Chondrocyte (in vitro differentiated cells): ENCODE measurements at regions not wholly inside any gene's neighbourhood (a gene's known extent, or its start where the extent isn't known, plus 50 kb on each side); places are given as distances from the start of the nearest gene placed in this dataset.

ENCODE experiments used
- DNase-seq: peaks from one replicate; pipeline ENCODE4 v3.0.0; 2021; ENCODE audit warnings: mixed read lengths, low spot score
- H3K27ac Mint-ChIP-seq: one replicate; pipeline ENCODE4 v1.8.0; 2021; ENCODE audit warnings: mild to moderate bottlenecking, moderate library complexity, mixed read lengths; ENCODE audit not compliant: unreplicated experiment
- H3K27me3 Mint-ChIP-seq: 2 replicates; pipeline ENCODE4 v1.8.0; 2021; ENCODE audit warnings: low read depth, mixed read lengths
- H3K36me3 Mint-ChIP-seq: 2 replicates; pipeline ENCODE4 v1.8.0; 2021; ENCODE audit warnings: low read depth, mixed read lengths
- H3K4me1 Mint-ChIP-seq: 2 replicates; pipeline ENCODE4 v1.8.0; 2021; ENCODE audit warnings: low read depth, mild to moderate bottlenecking, mixed read lengths
- H3K4me3 Mint-ChIP-seq: one replicate; pipeline ENCODE4 v1.8.0; 2021; ENCODE audit warnings: mild to moderate bottlenecking, moderate library complexity, mixed read lengths; ENCODE audit not compliant: unreplicated experiment
- H3K9me3 Mint-ChIP-seq: 2 replicates; pipeline ENCODE4 v1.8.0; 2021; ENCODE audit warnings: low read depth, mixed read lengths
- TF ChIP-seq, protein P1 (sequence below): fragments of 200-600 bp; sonication (generic); IDR thresholded peaks from 2 replicates; pipeline ENCODE4 v1.5.0; 2021; ENCODE audit warnings: antibody characterized with exemption, mild to moderate bottlenecking, moderate library complexity

DNA sequence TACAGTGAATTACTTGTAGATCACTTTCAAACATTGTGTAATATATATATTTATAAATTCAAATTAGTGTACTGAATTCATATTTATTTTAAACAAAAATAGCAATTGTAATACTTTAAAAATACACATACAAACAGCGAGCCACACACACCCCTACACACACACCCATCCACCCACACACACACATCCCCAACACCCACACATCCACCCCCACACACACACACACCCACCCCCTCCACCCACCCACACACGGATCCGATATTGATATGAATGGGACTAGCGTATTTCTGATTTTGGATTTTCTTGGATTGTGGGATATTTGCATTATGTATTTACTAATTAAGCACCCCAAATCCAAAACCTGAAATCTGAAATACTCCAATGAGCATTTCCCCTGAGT, 451.2 kb downstream of the PCDH7 start:
- Mint-ChIP-seq H3K9me3 (no peaks in the 10 kb centered on the region), H3K27me3 (no peaks in the 10 kb centered on the region), H3K4me1 (peaks cover 4% of the 10 kb centered on the region), H3K36me3 (no peaks in the 10 kb centered on the region), H3K27ac (no peak overlapping the region), H3K4me3 (no peak overlapping the region)
- DNase-seq = no peak
- TF ChIP-seq, protein P1, sequence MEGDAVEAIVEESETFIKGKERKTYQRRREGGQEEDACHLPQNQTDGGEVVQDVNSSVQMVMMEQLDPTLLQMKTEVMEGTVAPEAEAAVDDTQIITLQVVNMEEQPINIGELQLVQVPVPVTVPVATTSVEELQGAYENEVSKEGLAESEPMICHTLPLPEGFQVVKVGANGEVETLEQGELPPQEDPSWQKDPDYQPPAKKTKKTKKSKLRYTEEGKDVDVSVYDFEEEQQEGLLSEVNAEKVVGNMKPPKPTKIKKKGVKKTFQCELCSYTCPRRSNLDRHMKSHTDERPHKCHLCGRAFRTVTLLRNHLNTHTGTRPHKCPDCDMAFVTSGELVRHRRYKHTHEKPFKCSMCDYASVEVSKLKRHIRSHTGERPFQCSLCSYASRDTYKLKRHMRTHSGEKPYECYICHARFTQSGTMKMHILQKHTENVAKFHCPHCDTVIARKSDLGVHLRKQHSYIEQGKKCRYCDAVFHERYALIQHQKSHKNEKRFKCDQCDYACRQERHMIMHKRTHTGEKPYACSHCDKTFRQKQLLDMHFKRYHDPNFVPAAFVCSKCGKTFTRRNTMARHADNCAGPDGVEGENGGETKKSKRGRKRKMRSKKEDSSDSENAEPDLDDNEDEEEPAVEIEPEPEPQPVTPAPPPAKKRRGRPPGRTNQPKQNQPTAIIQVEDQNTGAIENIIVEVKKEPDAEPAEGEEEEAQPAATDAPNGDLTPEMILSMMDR = no peak

GRCh38 chr4:31175242-31175910, 455.2 kb downstream of the PCDH7 start:
- H3K36me3 Mint-ChIP-seq = no peaks in the 10 kb centered on the region
- no peak overlapping the region for H3K4me3 Mint-ChIP-seq
- H3K4me1 Mint-ChIP-seq = no peaks in the 10 kb centered on the region
- no peaks in the 10 kb centered on the region for H3K9me3 Mint-ChIP-seq
- TF ChIP-seq, protein P1 = no peak
- H3K27ac Mint-ChIP-seq = no peak overlapping the region
- no peaks in the 10 kb centered on the region for H3K27me3 Mint-ChIP-seq
- no peak for DNase-seq

- DNase-seq = no peak
- Mint-ChIP-seq H3K27ac (no peak overlapping the region), H3K9me3 (peaks cover 6% of the 10 kb centered on the region), H3K4me1 (no peaks in the 10 kb centered on the region), H3K27me3 (no peaks in the 10 kb centered on the region), H3K4me3 (no peak overlapping the region), H3K36me3 (no peaks in the 10 kb centered on the region)
- TF ChIP-seq, protein P1 = no peak
Measured at GRCh38 chr4:31183256-31183655, 463.1 kb downstream of the PCDH7 start.

- Mint-ChIP-seq H3K27ac (no peak overlapping the region), H3K4me1 (no peaks in the 10 kb centered on the region), H3K9me3 (peaks cover 6% of the 10 kb centered on the region), H3K27me3 (no peaks in the 10 kb centered on the region), H3K4me3 (no peak overlapping the region), H3K36me3 (no peaks in the 10 kb centered on the region)
- TF ChIP-seq, protein P1 = no peak
- DNase-seq = no peak
Measured at GRCh38 chr4:31185014-31185585, 464.9 kb downstream of the PCDH7 start.

DNA sequence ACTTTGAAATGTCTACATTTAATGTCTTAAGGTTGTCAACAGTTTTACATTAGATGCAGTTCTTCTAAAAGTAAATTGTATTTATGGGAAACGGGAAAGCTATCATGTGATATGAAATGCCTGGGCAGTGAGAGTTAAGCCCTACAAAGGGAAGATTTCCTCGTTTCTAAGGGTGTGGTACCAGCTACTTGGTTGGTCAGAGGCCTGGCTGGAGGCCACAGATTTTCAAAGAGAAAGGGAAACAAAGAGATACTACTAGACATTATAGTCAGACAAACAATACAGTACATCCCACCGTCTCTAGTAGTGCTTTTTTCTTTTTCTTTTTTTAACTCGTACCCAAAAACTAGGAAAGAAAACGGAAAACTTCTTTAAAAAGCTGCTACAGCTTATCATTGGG, 467.8 kb downstream of the PCDH7 start:
- Mint-ChIP-seq H3K4me1 (peaks cover 6% of the 10 kb centered on the region), H3K9me3 (peaks cover 6% of the 10 kb centered on the region), H3K36me3 (no peaks in the 10 kb centered on the region), H3K4me3 (no peak overlapping the region), H3K27ac (no peak overlapping the region), H3K27me3 (no peaks in the 10 kb centered on the region)
- TF ChIP-seq, protein P1 = no peak
- DNase-seq = no peak
